ENCODE measurements at regions not wholly inside any gene's neighbourhood (a gene's known extent, or its start where the extent isn't known, plus 50 kb on each side); places are given as distances from the start of the nearest gene placed in this dataset.

- ChIA-PET CTCF (interaction anchor here (1.4 kb wide), 1 partner anchor 59 kb away, joined by 4 read pairs; no protein-coding TSS in a partner anchor), POLR2A (no interaction called here)
- Mint-ChIP-seq H3K27me3 (peaks cover 17% of the 10 kb centered on the region), H3K4me1 (ENCODE audit: low read depth) (no peaks in the 10 kb centered on the region), H3K36me3 (ENCODE audit: low read depth) (no peaks in the 10 kb centered on the region), H3K9me3 (no peaks in the 10 kb centered on the region), H3K27ac (no peak overlapping the region), H3K4me3 (no peak overlapping the region)
- TF ChIP-seq, protein P1, sequence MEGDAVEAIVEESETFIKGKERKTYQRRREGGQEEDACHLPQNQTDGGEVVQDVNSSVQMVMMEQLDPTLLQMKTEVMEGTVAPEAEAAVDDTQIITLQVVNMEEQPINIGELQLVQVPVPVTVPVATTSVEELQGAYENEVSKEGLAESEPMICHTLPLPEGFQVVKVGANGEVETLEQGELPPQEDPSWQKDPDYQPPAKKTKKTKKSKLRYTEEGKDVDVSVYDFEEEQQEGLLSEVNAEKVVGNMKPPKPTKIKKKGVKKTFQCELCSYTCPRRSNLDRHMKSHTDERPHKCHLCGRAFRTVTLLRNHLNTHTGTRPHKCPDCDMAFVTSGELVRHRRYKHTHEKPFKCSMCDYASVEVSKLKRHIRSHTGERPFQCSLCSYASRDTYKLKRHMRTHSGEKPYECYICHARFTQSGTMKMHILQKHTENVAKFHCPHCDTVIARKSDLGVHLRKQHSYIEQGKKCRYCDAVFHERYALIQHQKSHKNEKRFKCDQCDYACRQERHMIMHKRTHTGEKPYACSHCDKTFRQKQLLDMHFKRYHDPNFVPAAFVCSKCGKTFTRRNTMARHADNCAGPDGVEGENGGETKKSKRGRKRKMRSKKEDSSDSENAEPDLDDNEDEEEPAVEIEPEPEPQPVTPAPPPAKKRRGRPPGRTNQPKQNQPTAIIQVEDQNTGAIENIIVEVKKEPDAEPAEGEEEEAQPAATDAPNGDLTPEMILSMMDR (IDR thresholded peaks at IDR 0.05): no peak
- DNase-seq (no peak), ATAC-seq (no peak)
- intact Hi-C loops (cut with micrococcal nuclease): no loop called here
These were observed 50.4 kb upstream of the FMOD start for GRCh38 chr1:203401199-203401877.

DNA sequence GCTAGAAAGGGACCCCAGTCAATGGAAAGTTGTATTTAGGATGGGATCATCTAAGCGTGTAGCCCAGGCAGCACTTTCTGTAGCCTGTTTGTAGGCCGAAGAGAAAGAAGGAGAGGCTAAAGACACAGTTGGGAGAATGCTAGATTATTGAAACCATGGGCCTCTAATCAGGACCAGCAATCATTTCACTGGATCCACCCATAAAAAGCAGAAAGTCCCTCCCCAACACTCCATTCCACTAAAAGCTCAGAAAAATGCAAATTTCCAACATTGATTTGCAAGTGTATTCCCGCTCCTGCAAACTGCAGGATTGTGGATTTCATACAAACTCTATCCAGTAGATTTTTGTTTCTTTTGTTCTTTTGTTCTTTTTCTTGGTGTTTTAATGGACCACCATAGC lies 51.2 kb upstream of the FMOD start:
- TF ChIP-seq, protein P1 (IDR thresholded peaks at IDR 0.05): no peak
- H3K4me1 Mint-ChIP-seq (ENCODE audit: low read depth): no peaks in the 10 kb centered on the region
- H3K27me3 Mint-ChIP-seq: peaks cover 14% of the 10 kb centered on the region
- intact Hi-C loops (cut with micrococcal nuclease): no loop called here
- ChIA-PET POLR2A (no interaction called here), CTCF (interaction anchor here (1.1 to 1.4 kb wide), 2 partner anchors 60 to 130 kb away, joined by 4 read pairs; no protein-coding TSS in a partner anchor)
- no peak for DNase-seq
- no peaks in the 10 kb centered on the region for H3K9me3 Mint-ChIP-seq
- no peak overlapping the region for H3K4me3 Mint-ChIP-seq
- ATAC-seq: no peak
- no peaks in the 10 kb centered on the region for H3K36me3 Mint-ChIP-seq (ENCODE audit: low read depth)
- H3K27ac Mint-ChIP-seq: no peak overlapping the region

- ATAC-seq (no peak), DNase-seq (no peak)
- no peaks in the 10 kb centered on the region for H3K36me3 Mint-ChIP-seq (ENCODE audit: low read depth)
- intact Hi-C loops (cut with micrococcal nuclease): no loop called here
- TF ChIP-seq, protein P1 (IDR thresholded peaks at IDR 0.05): no peak
- H3K4me3 Mint-ChIP-seq: no peak overlapping the region
- ChIA-PET CTCF (interaction anchor here (1.1 to 1.4 kb wide), 2 partner anchors 60 to 130 kb away, joined by 4 read pairs; no protein-coding TSS in a partner anchor), POLR2A (no interaction called here)
- H3K27me3 Mint-ChIP-seq: peaks cover 11% of the 10 kb centered on the region
- H3K9me3 Mint-ChIP-seq: no peaks in the 10 kb centered on the region
- no peak overlapping the region for H3K27ac Mint-ChIP-seq
- H3K4me1 Mint-ChIP-seq (ENCODE audit: low read depth): no peaks in the 10 kb centered on the region
These were observed 51.9 kb upstream of the FMOD start for GRCh38 chr1:203402629-203403337.

GRCh38 chr1:203403586-203403985 lies 52.7 kb upstream of the FMOD start:
- DNase-seq (no peak), ATAC-seq (no peak)
- Mint-ChIP-seq H3K4me1 (ENCODE audit: low read depth) (no peaks in the 10 kb centered on the region), H3K27ac (no peak overlapping the region), H3K9me3 (no peaks in the 10 kb centered on the region), H3K27me3 (peaks cover 8% of the 10 kb centered on the region), H3K36me3 (ENCODE audit: low read depth) (no peaks in the 10 kb centered on the region), H3K4me3 (no peak overlapping the region)
- CTCF ChIA-PET: interaction anchor here (1.0 kb wide), 1 partner anchor 136 kb away, joined by 3 read pairs; no protein-coding TSS in a partner anchor
- intact Hi-C loops (cut with micrococcal nuclease): no loop called here
- POLR2A ChIA-PET: no interaction called here
- TF ChIP-seq, protein P1 (IDR thresholded peaks at IDR 0.05): no peak

DNA sequence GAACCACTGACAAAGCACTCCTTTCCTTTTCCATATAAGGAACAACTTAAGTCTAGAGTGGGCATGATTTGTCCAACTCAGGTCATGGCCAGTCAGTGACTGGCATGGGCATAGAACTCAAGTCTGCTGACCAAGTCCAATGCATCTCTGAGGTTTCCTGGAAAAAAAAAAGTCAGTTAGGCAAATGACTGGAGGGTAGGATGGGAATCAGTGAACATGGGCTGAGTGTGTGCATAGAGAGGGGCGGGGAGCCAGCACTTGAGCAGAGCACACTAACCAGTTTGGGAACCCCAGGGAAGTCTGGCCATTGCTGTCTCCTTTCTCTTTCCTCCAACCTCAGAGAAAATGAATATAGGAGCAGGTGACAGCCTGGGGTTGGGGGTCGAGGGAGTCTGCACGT lies 53.6 kb upstream of the FMOD start:
- Mint-ChIP-seq H3K27ac (no peak overlapping the region), H3K27me3 (peaks cover 13% of the 10 kb centered on the region), H3K4me1 (ENCODE audit: low read depth) (no peaks in the 10 kb centered on the region), H3K36me3 (ENCODE audit: low read depth) (no peaks in the 10 kb centered on the region), H3K9me3 (no peaks in the 10 kb centered on the region), H3K4me3 (no peak overlapping the region)
- TF ChIP-seq, protein P1 (IDR thresholded peaks at IDR 0.05): no peak
- POLR2A ChIA-PET: no interaction called here
- DNase-seq: no peak
- CTCF ChIA-PET: interaction anchor here (1.0 kb wide), 1 partner anchor 137 kb away, joined by 3 read pairs; no protein-coding TSS in a partner anchor
- intact Hi-C loops (cut with micrococcal nuclease): no loop called here
- ATAC-seq: no peak

All from activated CD8-positive, alpha-beta T cell treated with anti-CD3 and anti-CD28 coated beads for 36 hours (primary cell).